B cell (primary cell): ENCODE measurements at regions not wholly inside any gene's neighbourhood (a gene's known extent, or its start where the extent isn't known, plus 50 kb on each side); places are given as distances from the start of the nearest gene placed in this dataset.
"Not testable (repeated sequence)": the region's sequence is repeated elsewhere in the genome, so short reads cannot be mapped to it uniquely, and the experiment has no call there.

Source experiments
- CTCF ChIP-seq: fragments of 200-600 bp; IDR thresholded peaks from one replicate; pipeline ENCODE4 v1.8.0; 2022; ENCODE audit warnings: antibody characterized with exemption, mild to moderate bottlenecking
- EZH2 ChIP-seq: IDR thresholded peaks from 2 replicates; pipeline ENCODE4 v1.6.1; 2012; ENCODE audit warnings: borderline replicate concordance, low read depth, mild to moderate bottlenecking, moderate library complexity, low read length; ENCODE audit not compliant: insufficient read depth, poor library complexity, severe bottlenecking

GRCh38 chr1:117718596-117718995 is 112.7 kb downstream of the TENT5C start:
- not testable (repeated sequence) for TF ChIP-seq CTCF, EZH2
